HepG2 (cell line): ENCODE measurements at regions not wholly inside any gene's neighbourhood (a gene's known extent, or its start where the extent isn't known, plus 50 kb on each side); places are given as distances from the start of the nearest gene placed in this dataset.

Source experiments
- ATAC-seq: fragments of 200-7000 bp; cut with Tn5 transposase; 3 replicates; pipeline ENCODE4 v1.9.1; 2020; ENCODE audit warnings: mild to moderate bottlenecking, moderate library complexity
- BruUV-seq: library from RNA; stranded (reverse); fragments of 400-500 nt; replicated peaks from 2 replicates; lab custom pipeline; 2021; lab: Mats Ljungman, UMichigan
- CTCF ChIA-PET: fragments of 300-600 bp; formaldehyde crosslinking; extraction: SDS; loops from one replicate; lab custom pipeline; 2021; ENCODE audit warnings: low total read pairs, inconsistent platforms, low intra/inter-chr PET ratio; lab: Yijun Ruan, JAX
- POLR2A ChIA-PET: fragments of 350-600 bp; sonication (Branson Sonifier 250); formaldehyde crosslinking; loops from one replicate; lab custom pipeline; 2020; ENCODE audit warnings: antibody characterized with exemption, inconsistent platforms; lab: Yijun Ruan, JAX
- DNase-seq: peaks from one replicate; pipeline ENCODE4 v3.0.0-alpha.2; 2015; ENCODE audit warnings: low spot score
- FAIRE-seq: peaks from 3 replicates; lab custom pipeline; 2011; peaks lifted over from hg19 to GRCh38; lab: Jason Lieb, UNC
- H2AFZ ChIP-seq: one replicate; pipeline ENCODE4 v1.6.1; 2011; ENCODE audit warnings: low read length, inconsistent platforms
- H3K27ac ChIP-seq: fragments of 300-600 bp; 3 replicates; pipeline ENCODE4 v1.8.0; 2011; ENCODE audit warnings: mixed run types, mild to moderate bottlenecking, mixed read lengths, low read length, inconsistent platforms; ENCODE audit not compliant: insufficient read depth; ENCODE audit errors: extremely low read length
- H3K27me3 ChIP-seq, 2 experiments: fragments of 200-600 bp in 1 of 2; 2 replicates in 1 of 2; 3 replicates in 1 of 2; pipeline versions ENCODE4 v1.6.0 to v1.8.0; 2011; ENCODE audit warnings: low read length in 2 of 2, mild to moderate bottlenecking in 2 of 2, moderate library complexity in 2 of 2, inconsistent platforms in 1 of 2; ENCODE audit not compliant: insufficient read depth in 2 of 2, control insufficient read depth in 1 of 2
- H3K36me3 ChIP-seq, 2 experiments: fragments of 200-600 bp in 1 of 2; replicated peaks in 1 of 2; 2 replicates in 1 of 2; 3 replicates in 1 of 2; pipeline versions ENCODE4 v1.5.1 to v1.8.0; 2011; ENCODE audit warnings: low read length in 2 of 2, inconsistent platforms in 1 of 2; ENCODE audit not compliant: insufficient read depth in 2 of 2, control insufficient read depth in 1 of 2
- H3K4me1 ChIP-seq: 2 replicates; pipeline ENCODE4 v1.5.1; 2012; ENCODE audit warnings: low read length, inconsistent platforms; ENCODE audit not compliant: insufficient read depth
- H3K4me2 ChIP-seq: 2 replicates; pipeline ENCODE4 v1.6.0; 2011; ENCODE audit warnings: low read depth, low read length, inconsistent platforms
- H3K4me3 ChIP-seq, 3 experiments: fragments of 200-600 bp in 1 of 3; sonication (generic), shearing (Covaris generic) in 1 of 3; replicated peaks in 1 of 3; 2 replicates each; pipeline ENCODE4 v1.5.1; 2011 to 2016; ENCODE audit warnings: low read length in 3 of 3, inconsistent platforms in 2 of 3, low read depth in 2 of 3, mild to moderate bottlenecking in 2 of 3, control low read depth in 1 of 3, mixed read lengths in 1 of 3; ENCODE audit not compliant: insufficient read depth in 1 of 3
- H3K79me2 ChIP-seq: one replicate; pipeline ENCODE4 v1.6.1; 2011; ENCODE audit warnings: low read length, inconsistent platforms; ENCODE audit not compliant: insufficient read depth
- H3K9ac ChIP-seq: 2 replicates; pipeline ENCODE4 v1.6.0; 2011; ENCODE audit warnings: mild to moderate bottlenecking, low read depth, low read length, inconsistent platforms; ENCODE audit not compliant: insufficient read depth
- H3K9me3 ChIP-seq: 2 replicates; pipeline ENCODE4 v1.5.1; 2012; ENCODE audit warnings: mild to moderate bottlenecking, low read length
- H4K20me1 ChIP-seq: 2 replicates; pipeline ENCODE4 v1.6.0; 2011; ENCODE audit warnings: inconsistent platforms, mild to moderate bottlenecking, low read length, moderate library complexity; ENCODE audit not compliant: insufficient read depth
- AHR ChIP-seq: IDR thresholded peaks from 2 replicates; pipeline ENCODE4 v1.6.1; 2018; ENCODE audit warnings: missing genetic modification reagents, missing compliant biosample characterization
- ARNT2 ChIP-seq: sonication (generic); formaldehyde crosslinking; IDR thresholded peaks from 2 replicates; pipeline ENCODE4 v1.8.0; 2022; ENCODE audit warnings: mild to moderate bottlenecking, low read depth, missing genetic modification reagents, moderate library complexity
- FOXA1 ChIP-seq, 2 experiments: fragments of 450-650 bp in 1 of 2; sonication (generic) in 1 of 2; formaldehyde crosslinking in 1 of 2; IDR thresholded peaks; 2 replicates each; pipeline versions ENCODE4 v1.4.0 to v1.6.1; 2016 to 2020; ENCODE audit warnings: missing genetic modification reagents in 1 of 2
- NFIB ChIP-seq: sonication (generic); formaldehyde crosslinking; IDR thresholded peaks from 2 replicates; pipeline ENCODE4 v1.9.0; 2021; ENCODE audit warnings: missing genetic modification reagents, mild to moderate bottlenecking, borderline replicate concordance
- NFKB2 ChIP-seq: sonication (generic); formaldehyde crosslinking; IDR thresholded peaks from 2 replicates; pipeline ENCODE4 v1.4.0; 2020; ENCODE audit warnings: missing genetic modification reagents, borderline replicate concordance
- STAT5B ChIP-seq: sonication (generic); formaldehyde crosslinking; IDR thresholded peaks from 2 replicates; pipeline ENCODE4 v1.4.0; 2020; ENCODE audit warnings: missing genetic modification reagents
- TCF7 ChIP-seq: sonication (generic); IDR thresholded peaks from 2 replicates; pipeline ENCODE4 v1.6.1; 2016; ENCODE audit warnings: antibody characterized with exemption, low read depth
- ZNF569 ChIP-seq: sonication (generic); formaldehyde crosslinking; IDR thresholded peaks from 2 replicates; pipeline ENCODE4 v1.5.0; 2020; ENCODE audit warnings: mild to moderate bottlenecking, missing genetic modification reagents, moderate library complexity, borderline replicate concordance
- ZNF678 ChIP-seq: sonication (generic); formaldehyde crosslinking; IDR thresholded peaks from 2 replicates; pipeline ENCODE4 v1.4.0; 2020; ENCODE audit warnings: mild to moderate bottlenecking, missing genetic modification reagents
- ZNF782 ChIP-seq: sonication (generic); formaldehyde crosslinking; IDR thresholded peaks from 2 replicates; pipeline ENCODE4 v1.4.0; 2020; ENCODE audit warnings: missing genetic modification reagents, mild to moderate bottlenecking, borderline replicate concordance
- WGBS: methylation state at CpG from one replicate; pipeline ENCODE4 v1.1.6; 2017; ENCODE audit warnings: low lambda C conversion rate; 5-methylcytosine and 5-hydroxymethylcytosine counted together
- in situ Hi-C: cut with HindIII; loops from 2 replicates; pipeline ENCODE4 v1.10.0; 2017; ENCODE audit warnings: low pct_unique_long_range_greater_than_20kb; ENCODE audit not compliant: extremely low pct_ligation_motif_present
- intact Hi-C: fragments of 100-400 bp; cut with micrococcal nuclease; formaldehyde crosslinking; loops from one replicate; pipeline ENCODE4 v1.10.0; 2022; ENCODE audit not compliant: unreplicated experiment
- TF ChIP-seq, protein P1 (sequence below): sonication (generic); formaldehyde crosslinking; IDR thresholded peaks from 2 replicates; pipeline ENCODE4 v1.8.0; 2022; ENCODE audit warnings: missing genetic modification reagents, mild to moderate bottlenecking, inconsistent platforms, borderline replicate concordance

DNA sequence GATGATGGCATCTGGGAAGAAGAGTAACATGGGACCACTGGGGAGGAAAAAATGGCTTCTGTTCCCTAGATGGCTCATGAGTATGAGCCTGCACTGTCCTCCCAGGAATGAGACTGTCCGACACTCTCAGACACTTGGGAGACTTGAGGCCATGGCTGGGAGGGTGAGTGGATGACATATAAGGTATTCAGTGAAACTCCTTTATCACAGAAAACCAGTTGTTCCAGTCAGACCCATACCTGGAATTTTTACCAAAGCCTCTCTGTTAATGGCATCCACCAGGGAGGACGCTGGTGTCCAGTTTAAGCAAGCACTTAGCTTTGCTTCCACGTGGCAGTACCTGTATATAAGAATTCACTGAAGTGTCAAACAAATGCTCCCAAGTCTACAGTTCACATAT lies 116.7 kb upstream of the C10orf90 start:
- Histone ChIP-seq H3K4me2 (no peak overlapping the region), H4K20me1 (no peaks in the 10 kb centered on the region), H3K27me3 (peaks cover 0 to 10% of the 10 kb centered on the region in 2 experiments; a peak in 1 of 5 replicates), H3K27ac (no peak overlapping the region), H3K9ac (no peak overlapping the region), H3K4me1 (no peaks in the 10 kb centered on the region), H3K4me3 (no peak overlapping the region), H3K79me2 (no peaks in the 10 kb centered on the region), H3K9me3 (no peaks in the 10 kb centered on the region), H2AFZ (no peak overlapping the region)
- 28% methylated on average over 3 of the region's 3 CpGs for WGBS
- POLR2A ChIA-PET, result no interaction called here
- ATAC-seq, result no peak
- in situ Hi-C loops, result no loop called here
- intact Hi-C loops, result no loop called here
- no TSS peak for BruUV-seq
- CTCF ChIA-PET, result no interaction called here
- TF ChIP-seq ZNF782 (no peak), STAT5B (CRISPR knock-in tag) (no peak), ARNT2 (no peak), FOXA1 (IDR thresholded peaks at IDR 0.05) (no peak), FOXA1 (CRISPR knock-in tag; IDR thresholded peaks at IDR 0.05) (no peak), NFKB2 (CRISPR knock-in tag) (no peak), TCF7 (no peak), AHR (no peak), ZNF678 (no peak), NFIB (CRISPR knock-in tag) (no peak), ZNF569 (CRISPR knock-in tag) (no peak)
- TF ChIP-seq, protein P1, sequence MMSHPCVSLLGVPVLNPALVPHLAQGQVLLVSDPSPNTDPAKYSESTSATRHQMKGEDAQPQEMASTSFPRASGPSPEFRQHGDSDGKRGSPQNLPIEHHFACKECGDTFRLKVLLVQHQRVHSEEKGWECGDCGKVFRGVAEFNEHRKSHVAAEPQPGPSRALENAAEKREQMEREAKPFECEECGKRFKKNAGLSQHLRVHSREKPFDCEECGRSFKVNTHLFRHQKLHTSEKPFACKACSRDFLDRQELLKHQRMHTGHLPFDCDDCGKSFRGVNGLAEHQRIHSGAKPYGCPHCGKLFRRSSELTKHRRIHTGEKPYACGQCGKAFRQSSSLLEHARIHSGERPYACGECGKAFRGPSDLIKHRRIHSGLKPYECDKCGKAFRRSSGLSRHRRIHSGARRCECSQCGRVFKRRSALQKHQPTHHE (CRISPR knock-in tag), result no peak
- TF ChIP-seq, all 625 proteins: peak for 0
- no peaks in the 10 kb centered on the region for H3K36me3 ChIP-seq
- DNase-seq (no peak), FAIRE-seq (no peak)
